ENCODE measurements at regions not wholly inside any gene's neighbourhood (a gene's known extent, or its start where the extent isn't known, plus 50 kb on each side); places are given as distances from the start of the nearest gene placed in this dataset.
"Not testable (repeated sequence)": the region's sequence is repeated elsewhere in the genome, so short reads cannot be mapped to it uniquely, and the experiment has no call there.

GRCh38 chr21:13435863-13436262 is 173.7 kb upstream of the POTED start:
- H3K4me3 Mint-ChIP-seq, H3K4me1 Mint-ChIP-seq, H3K27ac Mint-ChIP-seq, H3K36me3 Mint-ChIP-seq, H3K27me3 Mint-ChIP-seq: not testable (repeated sequence)
- peaks cover 0 to 11% (median 7%) of the 10 kb centered on the region in 3 donors for H3K9me3 Mint-ChIP-seq

GRCh38 chr21:13447767-13448166 is 161.8 kb upstream of the POTED start:
- H3K27me3 Mint-ChIP-seq, H3K27ac Mint-ChIP-seq, H3K4me3 Mint-ChIP-seq, H3K4me1 Mint-ChIP-seq, H3K9me3 Mint-ChIP-seq, H3K36me3 Mint-ChIP-seq: not testable (repeated sequence)

- H3K27ac Mint-ChIP-seq, H3K4me3 Mint-ChIP-seq, H3K9me3 Mint-ChIP-seq, H3K36me3 Mint-ChIP-seq, H3K27me3 Mint-ChIP-seq, H3K4me1 Mint-ChIP-seq: not testable (repeated sequence)
Measured at GRCh38 chr21:13463562-13463961, 146.0 kb upstream of the POTED start.
